ENCODE measurements at regions not wholly inside any gene's neighbourhood (a gene's known extent, or its start where the extent isn't known, plus 50 kb on each side); places are given as distances from the start of the nearest gene placed in this dataset.

DNA sequence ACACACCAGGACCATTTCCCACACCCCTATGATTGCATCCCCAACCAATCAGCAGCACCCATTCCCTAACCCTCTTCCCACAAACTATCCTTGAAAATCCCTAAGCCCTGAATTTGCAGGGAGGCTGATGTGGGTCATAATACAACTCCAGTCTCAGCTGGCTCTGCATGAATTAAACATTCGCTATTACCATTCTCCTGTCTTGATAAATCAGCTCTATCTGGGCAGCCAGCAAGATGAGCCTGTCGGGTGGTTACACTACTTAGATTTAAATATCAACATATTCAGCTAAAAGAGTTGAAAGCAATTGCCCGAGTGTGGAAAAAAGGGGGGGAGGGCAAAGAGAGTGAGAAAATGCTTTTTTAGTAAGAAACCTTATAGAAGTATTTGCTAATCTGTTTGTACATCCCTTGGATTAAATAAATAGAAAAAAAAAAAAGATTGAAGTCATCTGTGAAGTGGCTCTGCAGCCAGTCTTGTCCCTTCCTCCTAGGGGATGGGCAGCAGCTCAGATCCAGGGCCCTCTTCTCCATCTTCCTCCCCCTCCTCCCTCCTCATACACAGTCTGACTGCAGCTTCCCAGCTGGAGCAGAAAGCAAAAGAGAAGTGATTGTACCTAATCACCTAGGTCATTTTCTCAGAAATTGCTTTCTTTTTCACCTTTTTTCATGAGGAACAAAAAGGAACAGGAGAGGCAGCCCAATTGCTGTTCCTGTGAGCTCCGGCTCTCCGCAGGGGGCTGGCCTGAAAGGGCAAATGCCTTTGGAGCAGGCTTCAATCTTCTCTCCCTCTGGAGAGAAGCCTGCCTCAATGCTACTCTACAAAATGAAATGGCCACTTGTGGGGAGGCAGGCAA, 356.6 kb upstream of the SULF2 start:
- ChIA-PET CTCF (no interaction called here), POLR2A (no interaction called here)
- no TSS peak for BruUV-seq (replicated peaks)
- TF ChIP-seq, protein P1, sequence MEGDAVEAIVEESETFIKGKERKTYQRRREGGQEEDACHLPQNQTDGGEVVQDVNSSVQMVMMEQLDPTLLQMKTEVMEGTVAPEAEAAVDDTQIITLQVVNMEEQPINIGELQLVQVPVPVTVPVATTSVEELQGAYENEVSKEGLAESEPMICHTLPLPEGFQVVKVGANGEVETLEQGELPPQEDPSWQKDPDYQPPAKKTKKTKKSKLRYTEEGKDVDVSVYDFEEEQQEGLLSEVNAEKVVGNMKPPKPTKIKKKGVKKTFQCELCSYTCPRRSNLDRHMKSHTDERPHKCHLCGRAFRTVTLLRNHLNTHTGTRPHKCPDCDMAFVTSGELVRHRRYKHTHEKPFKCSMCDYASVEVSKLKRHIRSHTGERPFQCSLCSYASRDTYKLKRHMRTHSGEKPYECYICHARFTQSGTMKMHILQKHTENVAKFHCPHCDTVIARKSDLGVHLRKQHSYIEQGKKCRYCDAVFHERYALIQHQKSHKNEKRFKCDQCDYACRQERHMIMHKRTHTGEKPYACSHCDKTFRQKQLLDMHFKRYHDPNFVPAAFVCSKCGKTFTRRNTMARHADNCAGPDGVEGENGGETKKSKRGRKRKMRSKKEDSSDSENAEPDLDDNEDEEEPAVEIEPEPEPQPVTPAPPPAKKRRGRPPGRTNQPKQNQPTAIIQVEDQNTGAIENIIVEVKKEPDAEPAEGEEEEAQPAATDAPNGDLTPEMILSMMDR (IDR thresholded peaks at IDR 0.05; ENCODE audit: insufficient read depth in 1 of 2, low read depth in 1 of 2, low read length in 1 of 2, severe bottlenecking in 1 of 2, unreplicated experiment in 1 of 2): no peak
- no peaks in the 10 kb centered on the region for H3K36me3 ChIP-seq (ENCODE audit: control insufficient read depth, insufficient read depth, low read length)
- Mint-ChIP-seq H3K27me3 (ENCODE audit: insufficient read depth, unreplicated experiment) (peaks cover 3% of the 10 kb centered on the region), H3K36me3 (ENCODE audit: insufficient read depth, unreplicated experiment) (no peaks in the 10 kb centered on the region), H3K27ac (ENCODE audit: unreplicated experiment) (no peak overlapping the region), H3K4me3 (ENCODE audit: unreplicated experiment) (no peak overlapping the region), H3K9me3 (ENCODE audit: unreplicated experiment) (peaks cover 10% of the 10 kb centered on the region), H3K4me1 (ENCODE audit: low read depth, unreplicated experiment) (peaks cover 6% of the 10 kb centered on the region)
- no peaks in the 10 kb centered on the region for H3K27me3 ChIP-seq (replicated peaks; ENCODE audit: control insufficient read depth, insufficient read depth, low read length)
- intact Hi-C loops (cut with micrococcal nuclease; ENCODE audit: unreplicated experiment): no loop called here
- H3K4me1 ChIP-seq: peaks cover 12% of the 10 kb centered on the region
- DNase-seq: no peak
- H3K4me3 ChIP-seq (ENCODE audit: low read depth, low read length): no peak overlapping the region
- peaks cover 10% of the 10 kb centered on the region for H3K9me3 ChIP-seq

DNA sequence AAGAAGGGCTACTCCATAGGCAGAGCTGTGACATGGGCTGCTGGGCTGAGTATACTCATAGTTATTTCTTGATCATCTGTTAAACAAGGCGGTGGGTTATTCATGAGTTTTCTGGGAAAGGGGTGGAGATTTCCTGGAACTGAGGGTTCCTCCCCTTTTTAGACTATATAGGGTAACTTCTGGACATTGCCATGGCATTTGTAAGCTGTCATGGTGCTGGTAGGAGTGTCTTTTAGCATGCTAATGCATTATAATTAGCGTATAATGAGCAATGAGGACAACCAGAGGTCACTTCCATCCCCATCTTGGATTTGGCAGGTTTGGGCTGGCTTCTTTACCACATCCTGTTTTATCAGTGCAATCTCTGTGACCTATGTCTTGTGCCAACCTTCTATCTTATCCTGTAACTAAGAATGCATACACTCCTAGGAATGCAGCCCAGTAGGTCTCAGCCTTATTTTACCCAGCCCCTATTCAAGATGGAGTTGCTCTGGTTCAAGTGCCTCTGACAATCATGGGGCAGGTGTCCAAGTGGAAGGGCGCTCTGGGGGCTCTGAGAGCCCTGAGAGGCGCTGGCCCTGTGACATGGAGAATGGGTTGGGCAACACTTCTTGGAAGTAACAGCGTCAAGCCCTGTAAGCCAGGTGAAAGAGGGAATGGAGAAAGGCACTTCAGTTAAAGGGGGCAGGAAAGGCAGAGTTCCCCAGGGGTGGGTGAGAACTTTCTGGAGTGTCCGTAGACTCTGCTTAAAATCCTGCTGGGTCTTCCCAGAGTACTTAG, 354.2 kb upstream of the SULF2 start:
- H3K36me3 Mint-ChIP-seq (ENCODE audit: insufficient read depth, unreplicated experiment): no peaks in the 10 kb centered on the region
- no peak for DNase-seq
- CTCF ChIA-PET: no interaction called here

DNA sequence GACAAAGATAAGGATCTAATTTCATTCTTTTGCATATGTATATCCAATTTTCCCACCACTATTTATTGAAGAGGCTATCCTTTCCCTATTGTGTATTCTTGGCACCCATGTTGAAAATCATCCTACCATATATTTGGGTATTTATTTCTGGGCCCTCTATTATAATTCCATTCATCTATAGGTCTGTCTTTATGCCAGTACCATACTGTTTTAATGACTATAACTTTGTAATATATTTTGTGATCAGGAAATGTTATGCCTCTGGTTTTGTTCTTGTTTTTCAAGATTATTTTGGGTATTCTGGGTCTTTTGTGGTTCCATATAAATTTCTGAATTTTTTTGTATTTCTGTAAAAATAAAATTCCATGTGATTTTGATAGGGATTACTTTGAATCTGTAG, 347.6 kb upstream of the SULF2 start:
- no peak overlapping the region for H3K27ac Mint-ChIP-seq (ENCODE audit: unreplicated experiment)
- Histone ChIP-seq H3K27me3 (replicated peaks; ENCODE audit: control insufficient read depth, insufficient read depth, low read length) (no peaks in the 10 kb centered on the region), H3K4me3 (ENCODE audit: low read depth, low read length) (no peak overlapping the region), H3K9me3 (peaks cover 10% of the 10 kb centered on the region), H3K4me1 (no peaks in the 10 kb centered on the region), H3K36me3 (ENCODE audit: control insufficient read depth, insufficient read depth, low read length) (no peaks in the 10 kb centered on the region)
- ChIA-PET CTCF (no interaction called here), POLR2A (no interaction called here)
- H3K36me3 Mint-ChIP-seq (ENCODE audit: insufficient read depth, unreplicated experiment): no peaks in the 10 kb centered on the region
- H3K27me3 Mint-ChIP-seq (ENCODE audit: insufficient read depth, unreplicated experiment): no peaks in the 10 kb centered on the region
- no peak for DNase-seq
- no TSS peak for BruUV-seq (replicated peaks)
- H3K9me3 Mint-ChIP-seq (ENCODE audit: unreplicated experiment): peaks cover 10% of the 10 kb centered on the region
- TF ChIP-seq, protein P1 (IDR thresholded peaks at IDR 0.05; ENCODE audit: insufficient read depth in 1 of 2, low read depth in 1 of 2, low read length in 1 of 2, severe bottlenecking in 1 of 2, unreplicated experiment in 1 of 2): no peak
- H3K4me3 Mint-ChIP-seq (ENCODE audit: unreplicated experiment): no peak overlapping the region
- intact Hi-C loops (cut with micrococcal nuclease; ENCODE audit: unreplicated experiment): no loop called here
- H3K4me1 Mint-ChIP-seq (ENCODE audit: low read depth, unreplicated experiment): peaks cover 6% of the 10 kb centered on the region

More for the DNA sequence above, 354.2 kb upstream of the SULF2 start:
- H3K36me3 ChIP-seq (ENCODE audit: control insufficient read depth, insufficient read depth, low read length): no peaks in the 10 kb centered on the region
- TF ChIP-seq, protein P1 (IDR thresholded peaks at IDR 0.05; ENCODE audit: insufficient read depth in 1 of 2, low read depth in 1 of 2, low read length in 1 of 2, severe bottlenecking in 1 of 2, unreplicated experiment in 1 of 2): no peak
- POLR2A ChIA-PET: no interaction called here
- H3K27me3 Mint-ChIP-seq (ENCODE audit: insufficient read depth, unreplicated experiment): no peaks in the 10 kb centered on the region
- H3K4me1 Mint-ChIP-seq (ENCODE audit: low read depth, unreplicated experiment): peaks cover 6% of the 10 kb centered on the region
- no peak overlapping the region for H3K4me3 ChIP-seq (ENCODE audit: low read depth, low read length)
- intact Hi-C loops (cut with micrococcal nuclease; ENCODE audit: unreplicated experiment): no loop called here
- H3K27me3 ChIP-seq (replicated peaks; ENCODE audit: control insufficient read depth, insufficient read depth, low read length): no peaks in the 10 kb centered on the region
- peaks cover 12% of the 10 kb centered on the region for H3K4me1 ChIP-seq
- H3K27ac Mint-ChIP-seq (ENCODE audit: unreplicated experiment): no peak overlapping the region
- peaks cover 10% of the 10 kb centered on the region for H3K9me3 Mint-ChIP-seq (ENCODE audit: unreplicated experiment)
- no peak overlapping the region for H3K4me3 Mint-ChIP-seq (ENCODE audit: unreplicated experiment)
- BruUV-seq (replicated peaks): no TSS peak
- H3K9me3 ChIP-seq: peaks cover 10% of the 10 kb centered on the region

Data from Caco-2 (cell line).